GM18508 (cell line): ENCODE measurements at regions not wholly inside any gene's neighbourhood (a gene's known extent, or its start where the extent isn't known, plus 50 kb on each side); places are given as distances from the start of the nearest gene placed in this dataset.

ENCODE experiments used
- ATAC-seq: cut with Tn5 transposase; IDR thresholded peaks from one replicate; pipeline ENCODE4 v1.9.1; 2021; ENCODE audit warnings: moderate number of reproducible peaks; ENCODE audit not compliant: insufficient read depth, unreplicated experiment

DNA sequence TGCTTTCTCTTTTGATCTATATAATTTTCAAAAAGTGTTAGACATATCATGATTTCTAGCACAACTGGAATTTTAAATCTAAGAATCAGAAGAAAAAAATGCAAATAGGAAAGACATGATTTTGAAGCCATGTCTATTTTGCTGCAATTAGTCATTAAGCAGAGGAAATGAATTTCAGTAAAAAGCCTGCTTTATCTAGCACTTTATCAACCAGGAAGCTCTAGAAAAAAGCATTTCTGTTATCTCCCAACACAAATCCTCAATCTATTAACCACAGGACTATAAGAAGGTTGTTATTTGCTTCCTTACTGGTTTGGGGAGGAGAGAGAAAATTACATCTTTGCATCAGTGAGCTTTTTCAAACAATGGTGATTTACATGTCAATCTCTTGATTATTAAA lies 716.7 kb downstream of the DIAPH3 start:
- ATAC-seq, result no peak

DNA sequence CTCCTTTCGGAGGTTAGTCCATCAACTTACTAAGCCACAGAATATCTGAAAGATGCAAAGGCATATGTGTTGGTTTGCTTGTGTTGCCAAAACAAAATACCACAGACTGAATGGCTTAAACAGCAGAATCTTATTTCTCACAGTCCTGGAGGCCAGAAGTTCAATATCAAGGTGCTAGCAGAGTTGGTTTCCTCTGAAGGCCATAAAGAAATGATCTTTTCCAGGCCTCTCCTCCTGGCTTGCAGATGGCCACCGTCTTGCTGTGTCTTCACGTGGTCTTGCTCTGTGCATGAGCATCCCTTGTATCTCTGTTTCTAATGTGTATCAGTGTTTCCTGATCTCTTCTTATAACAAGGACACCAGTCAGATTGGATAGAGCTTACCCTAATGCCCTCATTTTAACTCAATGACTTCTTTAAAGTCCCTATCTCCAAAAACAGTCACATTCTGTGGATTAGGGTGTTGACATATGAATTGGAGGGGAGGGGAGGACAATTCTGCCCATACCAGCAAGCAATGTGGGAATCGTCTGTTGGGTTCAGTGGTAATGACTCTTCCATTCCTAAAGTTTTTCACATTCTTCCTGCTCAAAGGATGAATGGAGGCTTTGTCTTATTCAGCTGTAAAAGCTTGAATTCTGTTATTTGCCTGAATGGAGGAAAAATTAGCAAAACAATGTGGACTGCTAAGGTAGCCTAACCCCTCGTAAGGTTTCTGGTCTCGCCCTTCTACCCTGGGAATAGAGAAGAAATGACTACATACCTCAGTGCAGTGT lies 715.7 kb downstream of the DIAPH3 start:
- ATAC-seq, result no peak

DNA sequence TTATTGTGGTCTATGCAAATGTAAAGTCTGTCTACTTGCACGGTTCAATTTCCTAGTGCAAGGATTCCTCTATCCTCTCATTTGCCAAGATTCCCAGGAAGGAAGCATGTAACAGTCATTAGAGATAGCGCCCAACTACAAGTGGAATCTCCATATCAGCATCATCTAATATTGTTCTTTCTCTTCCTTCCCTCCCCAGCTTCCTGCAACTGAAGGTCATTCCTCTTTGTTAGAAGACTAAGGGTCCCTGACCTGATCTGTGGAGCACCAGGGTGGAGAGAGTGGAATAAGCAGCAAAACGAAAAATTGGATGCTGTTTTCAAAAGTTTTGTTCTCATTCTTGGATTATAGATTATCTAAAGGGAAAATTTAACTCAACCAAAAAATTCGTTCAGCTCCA lies 714.0 kb downstream of the DIAPH3 start:
- no peak for ATAC-seq

DNA sequence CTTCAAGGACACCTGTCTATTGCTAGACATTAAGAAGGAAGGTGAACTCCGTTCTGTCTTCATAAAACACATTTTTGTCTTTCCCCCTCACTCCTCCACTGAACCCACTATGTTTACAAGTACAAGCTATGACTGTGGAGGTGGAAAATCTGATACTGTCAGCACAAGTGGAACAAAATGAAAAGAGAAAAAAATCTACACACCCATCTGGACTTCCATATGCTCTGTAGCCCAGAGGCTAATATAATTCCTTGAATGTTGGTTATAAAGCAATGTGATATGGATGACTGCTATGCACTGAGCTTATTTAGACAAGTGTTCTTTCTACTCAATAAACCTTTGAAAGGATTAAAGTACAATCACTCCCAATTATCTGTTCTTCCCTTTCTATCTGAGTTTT lies 713.5 kb downstream of the DIAPH3 start:
- no peak for ATAC-seq

DNA sequence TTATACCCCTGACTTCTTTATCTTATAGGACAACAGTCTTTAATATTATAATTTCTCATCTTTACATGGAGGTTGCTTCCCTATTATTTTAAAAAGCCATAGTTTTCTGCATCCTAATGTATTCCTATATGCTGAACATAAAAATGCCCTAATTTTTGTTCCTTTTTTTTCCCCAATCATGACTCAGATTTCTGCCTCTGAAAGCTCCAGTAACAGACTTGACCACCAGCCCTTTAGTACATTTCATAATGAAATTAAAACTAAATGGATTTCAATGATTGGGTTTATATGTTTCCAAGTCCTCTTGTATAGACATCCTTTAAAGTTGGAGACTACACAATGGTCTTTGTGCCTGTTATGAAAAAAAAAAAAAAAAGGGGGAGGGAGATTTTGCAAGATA lies 712.5 kb downstream of the DIAPH3 start:
- ATAC-seq, result no peak

DNA sequence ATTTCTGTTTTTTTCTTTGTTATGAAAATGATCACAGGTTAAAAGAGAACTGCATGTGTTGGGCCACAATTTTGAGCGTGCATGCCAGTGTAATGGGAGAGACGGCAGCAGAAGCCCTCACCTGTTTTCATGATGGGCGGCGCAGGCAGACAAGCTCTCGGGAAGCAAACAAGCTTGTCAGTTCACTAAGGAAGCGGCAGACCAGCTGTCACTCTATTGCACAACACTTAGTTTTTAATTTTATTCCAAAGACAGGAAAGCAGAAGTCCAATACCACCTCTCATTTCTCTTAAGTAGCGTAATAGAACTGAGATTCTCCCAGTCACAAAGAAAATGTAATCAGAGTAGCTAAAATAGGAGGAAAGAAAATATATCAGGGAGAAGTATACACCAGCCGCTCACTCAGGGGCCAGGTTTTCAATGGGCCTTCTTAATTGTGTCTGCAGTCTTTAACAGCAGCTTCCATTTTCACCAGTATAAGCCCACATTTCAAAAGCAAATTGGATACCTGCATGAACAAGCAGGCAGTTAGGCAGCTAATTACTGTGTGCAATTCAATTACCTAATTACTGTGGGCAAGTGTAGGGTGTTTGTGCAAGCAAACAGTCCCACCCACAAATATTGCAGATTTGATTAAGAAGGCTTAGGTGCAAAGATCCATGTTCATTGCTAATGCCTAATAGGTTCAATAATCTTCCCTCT lies 711.4 kb downstream of the DIAPH3 start:
- ATAC-seq, result no peak

DNA sequence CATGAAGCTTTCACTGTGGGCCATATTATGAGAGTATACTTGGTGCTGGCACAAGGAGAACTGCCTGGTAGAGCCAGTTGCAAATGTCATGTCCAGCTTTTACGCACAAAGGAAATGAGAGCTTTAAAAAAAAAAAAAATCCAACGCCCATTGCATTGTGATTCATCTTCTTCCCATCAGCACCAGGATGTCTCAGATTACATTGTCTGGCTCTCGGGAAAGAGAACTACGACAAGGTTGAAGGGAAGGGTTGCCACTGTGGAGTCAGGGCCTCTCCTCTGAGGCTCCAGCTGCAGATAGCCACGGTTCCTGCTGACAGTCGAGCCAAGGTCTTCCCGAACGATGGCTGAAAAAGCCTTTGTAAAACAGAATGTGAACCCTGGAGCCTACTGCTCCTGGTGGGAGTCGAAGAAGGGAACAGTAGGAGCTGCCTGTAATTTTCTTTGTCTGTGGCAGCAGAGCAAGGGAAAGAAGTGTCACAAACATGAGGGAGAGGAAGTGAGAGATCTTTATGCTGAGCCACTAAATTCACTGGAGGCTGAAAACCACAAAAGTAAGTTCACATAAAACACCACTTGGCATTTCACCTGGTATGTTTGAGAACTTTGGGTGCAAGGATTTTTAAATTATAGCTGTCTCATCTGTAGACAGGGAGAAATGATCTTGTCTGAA lies 704.7 kb downstream of the DIAPH3 start:
- no peak for ATAC-seq

DNA sequence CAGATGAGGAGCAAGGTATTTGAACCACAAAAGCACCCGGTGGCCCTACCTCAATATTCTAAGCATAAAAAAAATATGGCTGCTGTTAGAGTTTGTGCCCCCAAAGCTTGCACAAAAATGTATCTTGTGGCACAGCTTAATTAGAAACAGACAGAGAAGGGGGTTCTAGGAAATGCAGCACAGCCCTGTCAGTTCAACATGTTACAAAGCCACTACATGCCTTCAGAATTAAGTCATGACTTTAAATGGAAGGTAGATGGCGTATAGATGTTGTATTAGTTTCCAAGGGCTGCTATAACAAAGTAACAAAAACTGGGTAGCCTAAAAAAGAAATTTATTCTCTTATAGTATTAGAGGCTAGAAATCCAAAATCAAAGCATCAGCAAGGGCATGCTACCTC lies 703.8 kb downstream of the DIAPH3 start:
- no peak for ATAC-seq

DNA sequence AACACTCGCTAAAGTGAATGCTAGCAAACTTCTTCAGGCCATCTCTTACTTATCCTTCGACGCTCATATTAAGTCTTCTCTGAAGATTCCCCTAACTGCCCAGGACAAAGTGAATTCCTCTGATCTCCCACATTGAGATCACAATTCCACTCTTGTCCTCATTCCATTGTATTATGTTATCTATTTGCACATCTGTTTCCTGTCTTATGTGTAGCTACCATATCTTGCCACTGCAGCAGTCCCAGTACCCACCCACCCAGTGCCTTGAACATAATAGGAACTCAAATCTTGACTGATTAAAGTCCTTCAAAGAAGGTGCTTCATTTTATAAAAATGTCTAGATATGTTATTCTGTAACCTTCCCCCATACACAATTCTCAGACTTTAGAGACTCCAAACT lies 702.3 kb downstream of the DIAPH3 start:
- ATAC-seq, result no peak

DNA sequence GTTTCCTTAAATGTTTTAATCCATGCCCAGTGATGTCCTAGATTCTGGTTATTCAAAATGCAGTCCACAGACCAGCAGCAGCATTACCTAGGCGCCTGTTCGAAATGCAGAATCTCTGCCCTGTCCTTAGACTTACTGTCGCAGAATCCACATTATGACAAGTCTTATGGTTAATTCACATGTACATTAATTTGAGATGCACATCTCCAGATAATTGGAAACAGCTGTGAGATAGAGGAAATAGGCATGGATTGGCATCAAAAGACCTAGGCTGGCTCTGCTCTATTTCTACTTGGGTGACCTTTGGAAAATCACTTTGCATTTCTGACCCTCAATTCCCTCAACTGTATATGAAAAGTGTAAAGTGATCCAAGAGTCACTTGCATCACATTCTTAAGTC lies 700.7 kb downstream of the DIAPH3 start:
- no peak for ATAC-seq

DNA sequence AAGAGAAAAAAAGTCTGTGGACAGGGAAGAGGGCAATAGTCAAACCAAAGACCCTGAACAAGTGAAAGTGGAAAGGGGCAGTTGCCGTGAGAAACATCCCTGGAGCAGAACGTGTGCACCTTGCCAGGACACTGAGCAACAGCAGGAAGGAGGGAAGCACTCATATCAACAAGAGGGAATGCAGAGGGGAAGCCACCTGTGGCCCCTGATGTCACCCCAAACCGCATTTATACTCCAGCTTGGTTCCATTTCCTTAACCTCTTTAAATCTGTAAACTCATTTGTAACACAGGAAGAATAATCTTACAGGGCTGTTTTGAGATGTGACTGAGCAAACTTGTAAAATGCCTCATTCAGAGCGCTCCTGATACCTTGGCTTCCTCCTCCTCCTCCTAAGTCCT lies 698.8 kb downstream of the DIAPH3 start:
- no peak for ATAC-seq

DNA sequence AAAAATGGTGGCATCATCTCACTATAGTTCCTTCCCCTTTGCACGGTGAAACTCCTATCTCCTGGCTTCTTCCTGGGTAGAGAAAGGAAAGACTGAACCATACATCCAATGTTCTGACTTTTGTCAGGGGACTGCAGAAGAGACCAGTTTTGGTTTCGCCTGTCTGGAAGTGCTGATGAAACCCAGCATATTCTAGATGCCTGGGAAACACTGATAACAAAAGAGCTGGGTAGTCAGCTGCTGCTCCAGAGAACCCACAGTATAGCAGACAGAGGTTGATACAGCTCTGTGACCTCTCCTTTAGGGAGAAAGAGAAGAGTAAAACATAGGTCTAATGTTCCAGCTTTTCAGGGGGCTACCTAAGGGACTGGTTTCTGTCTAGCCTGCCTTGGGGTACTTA lies 695.3 kb downstream of the DIAPH3 start:
- ATAC-seq, result no peak

DNA sequence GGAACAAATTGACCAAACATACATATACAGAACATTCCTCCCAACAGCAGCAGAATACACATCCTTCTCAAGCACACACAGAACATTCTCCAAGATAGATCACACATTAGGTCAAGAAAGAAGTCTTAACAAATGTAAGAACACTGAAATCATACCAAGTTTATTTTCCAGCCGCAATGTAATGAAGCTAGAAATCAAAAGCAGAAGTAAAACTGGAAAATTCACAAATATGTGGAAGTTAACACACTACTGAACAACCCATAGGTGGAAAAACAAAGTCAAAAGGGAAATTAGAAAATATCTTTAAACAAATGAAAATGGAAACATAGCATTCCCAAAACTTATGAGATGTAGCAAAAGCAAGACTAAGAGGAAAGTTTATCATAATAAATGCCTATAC lies 692.6 kb downstream of the DIAPH3 start:
- ATAC-seq, result no peak

DNA sequence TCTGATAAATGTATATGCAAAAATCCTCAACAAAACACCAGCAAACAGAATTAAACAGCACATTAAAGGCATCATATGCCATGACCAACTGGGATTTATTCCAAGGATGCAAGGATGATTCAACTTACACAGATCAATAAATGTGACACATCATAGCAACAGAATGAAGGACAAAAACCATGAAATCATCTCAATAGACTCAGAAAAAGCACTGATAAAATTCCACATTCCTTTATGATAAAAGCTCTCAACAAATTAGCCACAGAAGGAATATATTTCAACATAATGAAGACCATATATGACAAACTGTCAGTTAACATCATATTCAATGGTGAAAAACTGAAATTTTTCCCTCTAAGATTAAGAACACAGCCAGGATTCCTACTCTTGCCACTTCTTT lies 691.6 kb downstream of the DIAPH3 start:
- no peak for ATAC-seq

DNA sequence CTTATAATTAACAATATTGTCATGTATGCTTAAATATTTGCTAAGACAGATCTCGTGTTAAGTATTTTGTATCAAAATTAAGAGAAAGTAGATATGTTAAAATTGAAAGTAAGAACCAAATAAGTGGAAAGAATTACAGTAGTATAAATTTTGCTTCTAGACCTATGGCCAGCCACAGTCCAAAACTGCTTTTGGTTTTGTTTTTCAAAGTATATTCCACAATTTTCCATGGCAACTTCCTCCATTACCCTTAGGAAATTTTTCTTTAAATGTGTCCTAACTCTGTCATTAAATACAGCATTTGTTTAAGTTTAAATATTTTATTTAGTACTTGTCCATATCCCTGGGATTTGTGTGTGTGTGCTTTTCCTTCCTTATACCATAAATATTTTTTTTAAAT lies 689.0 kb downstream of the DIAPH3 start:
- ATAC-seq, result no peak

DNA sequence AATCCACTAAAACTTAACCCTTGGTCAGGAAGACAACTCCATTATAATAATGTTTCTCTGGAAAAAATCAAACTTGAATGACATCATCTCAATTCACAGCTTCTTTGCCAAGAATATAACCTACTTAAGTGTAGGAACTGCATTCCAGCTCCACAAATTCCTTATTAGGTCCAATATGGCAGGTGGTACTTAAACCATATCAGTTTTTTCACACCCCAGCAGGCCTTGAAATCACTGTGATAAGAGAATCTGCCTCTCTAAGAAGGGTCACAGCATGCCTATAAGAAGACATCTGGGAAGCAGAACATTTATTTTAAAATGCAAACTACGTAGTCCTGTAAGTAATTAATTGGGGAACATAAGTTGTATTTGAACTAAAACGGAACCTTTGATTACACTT lies 687.8 kb downstream of the DIAPH3 start:
- no peak for ATAC-seq

DNA sequence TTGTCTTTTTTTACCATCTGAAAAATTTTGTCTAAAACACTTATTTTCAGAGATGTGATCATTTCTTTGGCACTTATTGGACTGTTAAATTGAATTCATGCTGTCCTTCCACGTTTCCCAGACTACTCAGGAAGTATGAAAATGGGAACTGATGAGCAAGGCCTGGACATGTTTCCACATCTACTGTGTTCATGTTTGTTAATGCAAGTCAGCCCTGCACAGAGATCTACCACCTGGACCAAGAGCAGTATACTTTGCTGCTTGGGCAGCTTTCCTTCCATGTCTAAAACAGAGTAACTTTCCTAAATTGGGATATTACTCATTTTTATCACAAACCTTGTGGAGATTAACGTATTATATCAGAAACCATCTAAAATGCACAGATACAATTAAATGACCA lies 687.4 kb downstream of the DIAPH3 start:
- ATAC-seq, result no peak

DNA sequence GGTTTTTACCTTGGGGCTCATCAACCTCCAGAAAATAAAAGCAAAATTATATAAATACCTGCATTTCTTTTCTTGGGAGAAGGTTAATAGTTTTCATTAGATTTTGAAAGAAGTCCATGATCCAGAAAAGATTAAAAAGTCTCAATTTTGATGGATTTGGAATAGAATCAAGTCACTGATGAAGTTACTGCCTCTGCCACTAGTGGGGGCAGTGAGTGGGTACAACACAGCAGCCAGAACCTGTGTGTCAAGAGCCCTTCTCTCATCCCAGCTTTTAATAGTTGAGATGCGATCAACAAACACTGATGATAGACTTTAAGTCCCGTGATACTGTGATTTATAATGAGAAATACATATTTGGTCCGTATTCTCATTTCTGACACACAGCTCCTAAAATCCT lies 686.7 kb downstream of the DIAPH3 start:
- ATAC-seq, result no peak

DNA sequence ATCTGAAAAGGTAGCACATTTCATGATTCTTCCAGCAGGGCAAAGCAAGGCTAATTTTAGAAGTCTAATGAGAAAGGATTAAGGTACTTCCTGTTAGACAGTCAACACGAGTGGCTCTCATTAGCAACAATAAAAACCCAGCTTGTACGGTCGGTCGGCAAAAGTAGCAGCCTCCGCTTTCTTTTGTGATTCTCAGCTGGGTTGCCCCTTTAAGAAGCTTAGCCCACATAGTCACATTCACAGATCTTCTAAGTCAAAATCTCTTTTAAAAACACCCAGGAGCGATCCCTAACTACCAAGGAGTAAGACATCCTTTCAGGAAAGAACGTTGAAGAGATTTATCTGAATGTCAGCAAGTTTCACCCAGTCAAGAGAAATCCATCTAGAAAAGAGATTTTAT lies 684.8 kb downstream of the DIAPH3 start:
- ATAC-seq, result no peak

DNA sequence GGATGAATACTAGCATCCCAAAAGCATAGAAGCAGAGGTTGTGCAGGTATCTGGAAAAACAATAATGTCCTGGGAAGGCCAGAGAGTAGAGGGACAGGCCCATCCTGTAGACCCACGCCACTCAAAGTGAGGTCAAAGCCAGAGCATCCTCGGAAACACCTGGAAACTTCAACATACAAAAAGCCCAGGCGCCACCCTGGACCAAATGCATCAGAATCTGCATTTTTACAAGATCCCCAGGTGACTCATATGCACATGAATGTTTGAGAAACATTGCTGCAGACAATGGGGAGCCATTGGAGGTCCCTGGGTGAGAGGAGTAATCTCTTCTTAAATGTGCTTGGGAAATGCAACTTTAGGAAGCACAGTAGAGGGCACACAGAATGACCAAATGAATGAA lies 684.1 kb downstream of the DIAPH3 start:
- ATAC-seq, result no peak

DNA sequence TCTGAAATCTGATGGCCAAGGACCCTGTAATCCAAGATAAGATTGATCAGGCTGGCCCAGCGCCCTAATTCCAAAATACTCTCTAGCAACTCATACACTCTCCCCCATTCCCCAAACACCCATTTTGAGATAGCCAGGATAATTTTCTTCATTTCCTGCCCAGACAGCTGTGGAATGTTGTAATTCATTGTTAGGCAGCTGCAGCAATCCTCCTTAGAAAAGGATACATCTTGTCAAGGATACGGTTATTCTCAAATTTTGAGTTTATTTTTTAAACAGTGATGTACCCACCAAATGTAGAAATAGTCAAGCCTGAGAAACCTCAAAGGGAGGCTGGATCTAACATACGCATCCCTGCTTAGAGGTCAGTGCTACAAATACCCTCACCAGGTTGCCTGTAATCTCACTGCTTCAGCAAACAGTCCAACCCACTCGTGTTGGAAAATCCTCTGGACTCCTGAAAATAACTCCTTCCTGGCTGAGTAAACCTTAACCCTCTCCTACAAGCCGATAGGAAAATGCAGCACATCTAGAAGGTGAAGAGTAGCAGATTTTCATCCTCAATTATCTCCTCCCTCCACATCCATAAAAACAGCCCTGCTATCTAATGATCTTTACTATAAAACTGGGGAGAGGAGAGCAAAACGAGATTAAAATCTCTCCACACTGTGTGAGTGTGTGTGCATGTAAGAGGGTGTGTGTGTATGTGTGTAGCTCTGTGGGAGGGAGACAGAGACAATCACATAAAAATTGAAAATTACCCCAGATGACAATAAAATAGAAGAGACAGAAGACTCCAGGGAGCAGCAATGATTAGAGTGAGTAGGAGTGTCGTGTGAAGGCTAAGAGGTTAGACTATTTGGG lies 683.1 kb downstream of the DIAPH3 start:
- ATAC-seq, result no peak
